ENCODE measurements at regions not wholly inside any gene's neighbourhood (a gene's known extent, or its start where the extent isn't known, plus 50 kb on each side); places are given as distances from the start of the nearest gene placed in this dataset.

GRCh38 chr6:74197310-74197709 lies 501.3 kb downstream of the CD109 start:
- TF ChIP-seq CTCF (IDR thresholded peaks at IDR 0.05) (no peak), POLR2A (IDR thresholded peaks at IDR 0.05) (no peak)
